Type B pancreatic cell (in vitro differentiated cells): ENCODE measurements at regions not wholly inside any gene's neighbourhood (a gene's known extent, or its start where the extent isn't known, plus 50 kb on each side); places are given as distances from the start of the nearest gene placed in this dataset.
"Not testable (repeated sequence)": the region's sequence is repeated elsewhere in the genome, so short reads cannot be mapped to it uniquely, and the experiment has no call there.

ENCODE experiments used
- DNase-seq: peaks from one replicate; pipeline ENCODE4 v3.0.0; 2021; ENCODE audit warnings: mixed read lengths; ENCODE audit not compliant: unreplicated experiment; ENCODE audit errors: extremely low spot score
- H3K27ac Mint-ChIP-seq: 2 replicates; pipeline ENCODE4 v1.8.0; 2021; ENCODE audit warnings: mild to moderate bottlenecking, mixed read lengths
- H3K27me3 Mint-ChIP-seq: 2 replicates; pipeline ENCODE4 v1.8.0; 2021; ENCODE audit warnings: mixed read lengths
- H3K36me3 Mint-ChIP-seq: 2 replicates; pipeline ENCODE4 v1.8.0; 2021; ENCODE audit warnings: mixed read lengths
- H3K4me1 Mint-ChIP-seq: one replicate; pipeline ENCODE4 v1.8.0; 2021; ENCODE audit warnings: mixed read lengths; ENCODE audit not compliant: unreplicated experiment
- H3K4me3 Mint-ChIP-seq: 2 replicates; pipeline ENCODE4 v1.8.0; 2021; ENCODE audit warnings: mild to moderate bottlenecking, mixed read lengths
- H3K9me3 Mint-ChIP-seq: 2 replicates; pipeline ENCODE4 v1.8.0; 2021; ENCODE audit warnings: mixed read lengths
- TF ChIP-seq, protein P1 (sequence below): fragments of 200-600 bp; sonication (generic); conservative IDR thresholded peaks from 2 replicates; pipeline ENCODE4 v1.5.0; 2021; ENCODE audit warnings: antibody characterized with exemption, mild to moderate bottlenecking

DNA sequence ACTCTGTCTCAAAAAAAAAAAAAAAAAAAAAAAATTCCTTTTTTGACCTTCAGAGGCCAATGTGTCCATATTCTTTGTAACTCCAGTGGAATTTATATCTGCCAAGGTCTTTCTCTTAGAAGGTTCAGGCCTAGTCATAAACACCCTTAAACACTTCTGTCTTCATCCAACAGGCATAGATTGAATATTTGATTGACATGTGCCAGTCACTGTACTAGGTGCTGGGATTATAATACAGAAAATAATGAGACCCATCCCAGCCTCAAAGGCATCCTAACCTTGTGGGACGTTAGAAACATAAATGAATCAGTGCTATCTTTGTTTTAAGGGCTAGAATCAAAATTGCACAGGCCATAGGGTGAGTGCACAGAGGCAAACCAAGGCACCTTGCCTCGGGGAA, 62.9 kb upstream of the SERBP1 start:
- Mint-ChIP-seq H3K4me1 (no peaks in the 10 kb centered on the region), H3K9me3 (no peaks in the 10 kb centered on the region), H3K4me3 (no peak overlapping the region), H3K27me3 (peaks cover 4% of the 10 kb centered on the region), H3K27ac (no peak overlapping the region), H3K36me3 (no peaks in the 10 kb centered on the region)
- TF ChIP-seq, protein P1, sequence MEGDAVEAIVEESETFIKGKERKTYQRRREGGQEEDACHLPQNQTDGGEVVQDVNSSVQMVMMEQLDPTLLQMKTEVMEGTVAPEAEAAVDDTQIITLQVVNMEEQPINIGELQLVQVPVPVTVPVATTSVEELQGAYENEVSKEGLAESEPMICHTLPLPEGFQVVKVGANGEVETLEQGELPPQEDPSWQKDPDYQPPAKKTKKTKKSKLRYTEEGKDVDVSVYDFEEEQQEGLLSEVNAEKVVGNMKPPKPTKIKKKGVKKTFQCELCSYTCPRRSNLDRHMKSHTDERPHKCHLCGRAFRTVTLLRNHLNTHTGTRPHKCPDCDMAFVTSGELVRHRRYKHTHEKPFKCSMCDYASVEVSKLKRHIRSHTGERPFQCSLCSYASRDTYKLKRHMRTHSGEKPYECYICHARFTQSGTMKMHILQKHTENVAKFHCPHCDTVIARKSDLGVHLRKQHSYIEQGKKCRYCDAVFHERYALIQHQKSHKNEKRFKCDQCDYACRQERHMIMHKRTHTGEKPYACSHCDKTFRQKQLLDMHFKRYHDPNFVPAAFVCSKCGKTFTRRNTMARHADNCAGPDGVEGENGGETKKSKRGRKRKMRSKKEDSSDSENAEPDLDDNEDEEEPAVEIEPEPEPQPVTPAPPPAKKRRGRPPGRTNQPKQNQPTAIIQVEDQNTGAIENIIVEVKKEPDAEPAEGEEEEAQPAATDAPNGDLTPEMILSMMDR, result no peak
- DNase-seq, result no peak

DNA sequence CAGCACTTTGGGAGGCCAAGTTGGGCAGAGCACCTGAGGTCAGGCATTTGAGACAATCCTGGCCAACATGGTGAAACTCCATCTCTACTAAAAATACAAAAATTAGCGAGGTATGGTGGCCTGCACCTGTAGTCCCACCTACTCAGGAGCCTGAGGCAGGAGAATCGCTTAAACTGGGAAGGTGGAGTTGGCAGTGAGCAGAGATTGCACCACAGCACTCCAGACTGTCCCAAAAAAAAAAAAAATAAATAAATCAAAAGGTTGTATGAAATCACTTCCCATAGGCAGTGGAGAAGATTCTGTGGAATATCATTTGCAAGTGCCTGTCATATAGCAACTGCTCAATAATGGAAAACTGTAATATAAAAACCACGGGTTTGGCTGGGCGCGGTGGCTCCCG, 65.1 kb upstream of the SERBP1 start:
- no peak overlapping the region for H3K27ac Mint-ChIP-seq
- H3K27me3 Mint-ChIP-seq, result peaks cover 5% of the 10 kb centered on the region
- no peaks in the 10 kb centered on the region for H3K9me3 Mint-ChIP-seq
- TF ChIP-seq, protein P1, result no peak
- DNase-seq, result no peak
- no peaks in the 10 kb centered on the region for H3K36me3 Mint-ChIP-seq
- no peaks in the 10 kb centered on the region for H3K4me1 Mint-ChIP-seq
- no peak overlapping the region for H3K4me3 Mint-ChIP-seq

DNA sequence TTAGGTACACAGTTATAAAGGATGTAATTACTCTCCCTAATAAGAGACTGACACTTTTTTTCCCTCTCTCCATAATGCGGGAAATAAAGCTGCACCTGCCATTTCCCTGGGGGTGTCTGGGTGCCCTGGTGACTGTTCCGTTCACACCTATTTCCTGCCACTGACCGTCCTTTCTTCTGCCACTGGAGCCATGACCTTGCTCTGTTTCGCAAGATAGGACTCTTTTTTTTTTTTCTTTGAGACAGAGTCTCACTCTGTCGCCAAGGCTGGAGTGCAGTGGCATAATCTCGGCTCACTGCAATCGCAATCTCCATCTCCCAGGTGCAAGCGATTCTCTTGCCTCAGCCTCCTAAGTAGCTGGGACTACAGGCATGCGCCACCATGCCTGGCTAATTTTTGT, 66.1 kb upstream of the SERBP1 start:
- TF ChIP-seq, protein P1, result no peak
- Mint-ChIP-seq H3K27me3 (peaks cover 9% of the 10 kb centered on the region), H3K9me3 (no peaks in the 10 kb centered on the region), H3K36me3 (no peaks in the 10 kb centered on the region), H3K27ac (no peak overlapping the region), H3K4me1 (no peaks in the 10 kb centered on the region), H3K4me3 (no peak overlapping the region)
- DNase-seq, result no peak

DNA sequence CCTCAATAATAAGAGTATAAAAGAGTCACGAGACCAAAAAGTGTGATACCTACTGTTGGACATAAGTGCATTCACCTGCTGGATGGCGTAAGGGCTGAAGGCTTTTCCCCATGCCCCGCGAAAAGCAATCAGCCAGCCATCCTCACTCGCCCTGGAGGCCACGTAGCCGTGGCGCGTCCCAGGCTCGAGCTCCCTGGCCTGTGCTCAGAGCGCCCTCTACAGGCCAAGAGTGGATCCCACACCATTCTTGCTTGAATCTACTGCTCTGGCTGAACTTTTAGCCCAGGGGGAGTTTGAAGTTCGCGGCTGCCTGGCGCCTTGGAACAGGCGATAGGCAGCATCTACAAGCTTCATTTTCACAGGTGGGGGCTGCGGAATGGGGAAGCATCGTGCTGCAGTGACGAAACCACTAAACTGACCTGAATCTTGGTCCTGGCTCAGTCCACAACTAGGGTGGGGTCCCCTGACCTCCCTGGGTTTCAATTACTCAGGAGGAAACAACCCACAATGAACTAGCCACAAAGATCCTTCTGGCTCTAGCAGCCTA, 70.3 kb upstream of the SERBP1 start:
- Mint-ChIP-seq H3K9me3 (no peaks in the 10 kb centered on the region), H3K4me3 (no peak overlapping the region), H3K36me3 (no peaks in the 10 kb centered on the region), H3K27ac (no peak overlapping the region), H3K4me1 (no peaks in the 10 kb centered on the region), H3K27me3 (peaks cover 22% of the 10 kb centered on the region)
- TF ChIP-seq, protein P1, result peak; percentile 99
- DNase-seq, result peak; percentile 91

DNA sequence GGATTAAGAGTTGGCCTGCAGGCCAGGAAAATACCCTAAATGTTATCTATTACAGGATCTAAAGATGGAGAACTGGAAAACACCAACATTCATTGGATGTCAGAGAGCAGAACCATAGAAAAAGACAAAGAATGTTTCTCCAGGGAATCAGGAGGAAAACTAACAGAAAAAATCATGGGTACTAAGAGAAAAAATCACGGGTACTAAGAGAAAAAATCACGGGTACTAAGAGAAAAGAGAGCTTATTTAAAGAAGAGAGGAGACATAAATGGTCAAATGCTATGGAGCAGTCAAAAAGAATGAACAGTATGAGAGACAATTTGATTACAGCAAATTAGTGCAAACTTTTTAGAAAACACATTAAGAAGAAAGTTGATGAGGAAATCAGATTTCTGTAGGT, 73.8 kb upstream of the SERBP1 start:
- peaks cover 18% of the 10 kb centered on the region for H3K27me3 Mint-ChIP-seq
- TF ChIP-seq, protein P1, result no peak
- H3K4me1 Mint-ChIP-seq, result no peaks in the 10 kb centered on the region
- no peaks in the 10 kb centered on the region for H3K36me3 Mint-ChIP-seq
- H3K9me3 Mint-ChIP-seq, result no peaks in the 10 kb centered on the region
- no peak for DNase-seq
- H3K4me3 Mint-ChIP-seq, result no peak overlapping the region
- no peak overlapping the region for H3K27ac Mint-ChIP-seq

DNA sequence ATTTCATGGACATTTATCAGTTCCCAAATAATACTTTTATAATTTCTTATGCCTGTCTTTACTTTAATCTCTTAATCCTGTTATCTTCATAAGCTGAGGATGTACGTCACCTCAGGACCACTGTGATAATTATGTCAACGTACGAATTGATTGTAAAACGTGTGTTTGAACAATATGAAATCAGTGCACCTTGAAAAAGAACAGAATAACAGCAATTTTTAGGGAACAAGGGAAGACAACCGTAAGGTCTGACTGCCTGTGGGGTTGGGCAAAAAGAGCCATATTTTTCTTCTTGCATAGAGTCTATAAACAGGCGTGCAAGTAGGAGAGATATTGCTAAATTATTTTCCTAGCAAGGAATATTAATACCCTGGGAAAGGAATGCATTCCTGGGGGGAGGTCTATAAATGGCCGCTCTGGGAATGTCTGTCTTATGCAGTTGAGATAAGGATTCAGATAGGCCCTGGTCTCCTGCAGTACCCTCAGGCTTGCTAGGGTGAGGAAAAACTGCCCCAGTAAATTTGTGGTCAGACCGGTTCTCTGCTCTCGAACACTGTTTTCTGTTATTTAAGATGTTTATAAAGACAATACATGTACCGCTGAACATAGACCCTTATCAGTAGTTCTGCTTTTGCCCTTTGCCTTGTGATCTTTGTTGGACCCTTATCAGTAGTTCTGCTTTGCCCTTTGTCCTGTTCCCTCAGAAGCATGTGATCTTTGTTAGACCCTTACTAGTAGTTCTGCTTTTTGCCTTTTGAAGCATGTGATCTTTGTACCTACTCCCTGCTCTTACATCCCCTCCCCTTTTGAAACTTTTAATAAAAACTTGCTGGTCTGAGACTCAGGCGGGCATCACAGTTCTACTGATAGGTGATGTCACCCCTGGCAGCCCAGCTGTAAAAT, 83.4 kb upstream of the SERBP1 start:
- not testable (repeated sequence) for H3K4me3 Mint-ChIP-seq, H3K4me1 Mint-ChIP-seq, DNase-seq, H3K9me3 Mint-ChIP-seq, H3K27me3 Mint-ChIP-seq, H3K27ac Mint-ChIP-seq, H3K36me3 Mint-ChIP-seq
